H1 (cell line): ENCODE measurements at regions not wholly inside any gene's neighbourhood (a gene's known extent, or its start where the extent isn't known, plus 50 kb on each side); places are given as distances from the start of the nearest gene placed in this dataset.

ENCODE experiments used
- BCL11A ChIP-seq, 2 experiments: IDR thresholded peaks; one replicate each; pipeline ENCODE4 v1.6.1; 2011; ENCODE audit warnings: low read depth in 2 of 2, low read length in 2 of 2, mild to moderate bottlenecking in 2 of 2
- TF ChIP-seq, protein P1 (sequence below), 3 experiments: IDR thresholded peaks; 1 replicate in 2 of 3; 2 replicates in 1 of 3; pipeline versions ENCODE4 v1.5.1 to v1.6.1; 2011; ENCODE audit warnings: low read length in 3 of 3, mild to moderate bottlenecking in 3 of 3, inconsistent platforms in 2 of 3, low read depth in 1 of 3, moderate library complexity in 1 of 3; ENCODE audit not compliant: insufficient read depth in 1 of 3; ENCODE audit errors: control extremely low read depth in 1 of 3

DNA sequence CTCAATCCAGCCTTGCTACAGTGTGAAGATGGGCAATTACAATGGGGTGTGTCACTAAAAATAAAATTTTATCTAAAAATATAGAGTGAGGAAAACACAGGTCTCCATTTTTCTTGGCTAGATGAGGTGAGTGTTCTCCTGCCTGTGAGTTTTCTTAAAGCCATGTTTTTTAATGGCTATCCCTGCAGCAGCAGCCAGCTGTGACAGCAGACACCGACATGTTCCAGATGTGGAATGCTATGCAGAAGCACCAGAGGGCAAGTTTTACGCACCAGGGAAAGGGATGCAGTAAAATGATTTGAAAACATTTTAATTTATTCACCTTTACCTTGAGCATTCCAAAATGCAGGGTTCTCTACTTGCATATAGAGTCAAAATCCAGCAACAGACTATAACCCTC is 577.0 kb upstream of the STXBP6 start:
- no peak for TF ChIP-seq BCL11A (IDR thresholded peaks at IDR 0.05; ENCODE audit: low read depth in 2 of 2, low read length in 2 of 2)
- TF ChIP-seq, protein P1, sequence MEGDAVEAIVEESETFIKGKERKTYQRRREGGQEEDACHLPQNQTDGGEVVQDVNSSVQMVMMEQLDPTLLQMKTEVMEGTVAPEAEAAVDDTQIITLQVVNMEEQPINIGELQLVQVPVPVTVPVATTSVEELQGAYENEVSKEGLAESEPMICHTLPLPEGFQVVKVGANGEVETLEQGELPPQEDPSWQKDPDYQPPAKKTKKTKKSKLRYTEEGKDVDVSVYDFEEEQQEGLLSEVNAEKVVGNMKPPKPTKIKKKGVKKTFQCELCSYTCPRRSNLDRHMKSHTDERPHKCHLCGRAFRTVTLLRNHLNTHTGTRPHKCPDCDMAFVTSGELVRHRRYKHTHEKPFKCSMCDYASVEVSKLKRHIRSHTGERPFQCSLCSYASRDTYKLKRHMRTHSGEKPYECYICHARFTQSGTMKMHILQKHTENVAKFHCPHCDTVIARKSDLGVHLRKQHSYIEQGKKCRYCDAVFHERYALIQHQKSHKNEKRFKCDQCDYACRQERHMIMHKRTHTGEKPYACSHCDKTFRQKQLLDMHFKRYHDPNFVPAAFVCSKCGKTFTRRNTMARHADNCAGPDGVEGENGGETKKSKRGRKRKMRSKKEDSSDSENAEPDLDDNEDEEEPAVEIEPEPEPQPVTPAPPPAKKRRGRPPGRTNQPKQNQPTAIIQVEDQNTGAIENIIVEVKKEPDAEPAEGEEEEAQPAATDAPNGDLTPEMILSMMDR (IDR thresholded peaks at IDR 0.05; ENCODE audit: control extremely low read depth in 1 of 3, insufficient read depth in 1 of 3, low read depth in 1 of 3, low read length in 3 of 3): no peak
